NCI-H510A (cell line): ENCODE measurements at regions not wholly inside any gene's neighbourhood (a gene's known extent, or its start where the extent isn't known, plus 50 kb on each side); places are given as distances from the start of the nearest gene placed in this dataset.
A peak's percentile ranks its signal among the peaks of the same experiment; 100 is the strongest.

Experiments
- DNase-seq: peaks from one replicate; lab custom pipeline; 2025; lab: John Stamatoyannopoulos, UW

DNA sequence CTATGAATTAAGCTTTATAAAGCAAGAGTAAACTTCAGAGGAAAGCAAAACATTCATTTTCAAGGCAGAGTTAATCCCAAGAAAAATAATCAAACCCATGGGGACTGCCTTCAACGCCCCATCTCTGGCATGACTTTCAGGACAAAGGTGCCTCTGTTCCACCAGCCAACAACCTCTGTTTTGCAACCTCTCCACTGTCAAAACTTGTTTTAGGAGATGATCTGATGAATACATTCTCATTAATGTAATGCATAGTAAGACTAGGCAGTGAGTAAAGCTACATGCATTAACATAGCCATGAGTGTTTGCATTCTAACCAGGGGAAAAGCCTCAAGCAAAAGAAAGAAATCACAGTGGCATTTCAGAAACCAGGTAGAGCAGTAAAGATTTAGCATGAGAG is 357.0 kb downstream of the FBXO15 start:
- DNase-seq = no peak

DNA sequence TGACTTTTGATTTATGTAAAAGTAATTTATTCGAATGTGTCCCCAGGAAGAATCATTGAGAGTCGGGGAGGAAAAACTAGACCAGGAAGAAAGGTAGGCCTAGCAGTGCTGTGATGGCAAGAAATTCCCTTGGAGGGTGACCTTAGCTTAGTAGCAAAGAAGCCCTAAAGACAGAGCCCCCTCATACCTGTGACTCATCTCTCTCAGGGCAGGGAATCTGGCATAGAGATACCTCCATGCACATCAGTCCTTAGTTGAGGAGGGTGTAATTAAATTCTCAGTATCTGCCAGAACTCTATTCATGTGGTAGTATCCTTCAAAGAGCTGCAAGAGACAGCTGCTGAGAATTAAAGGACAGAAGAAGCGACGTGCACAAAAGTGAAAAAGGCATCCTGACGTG is 360.3 kb downstream of the FBXO15 start:
- DNase-seq = no peak

DNA sequence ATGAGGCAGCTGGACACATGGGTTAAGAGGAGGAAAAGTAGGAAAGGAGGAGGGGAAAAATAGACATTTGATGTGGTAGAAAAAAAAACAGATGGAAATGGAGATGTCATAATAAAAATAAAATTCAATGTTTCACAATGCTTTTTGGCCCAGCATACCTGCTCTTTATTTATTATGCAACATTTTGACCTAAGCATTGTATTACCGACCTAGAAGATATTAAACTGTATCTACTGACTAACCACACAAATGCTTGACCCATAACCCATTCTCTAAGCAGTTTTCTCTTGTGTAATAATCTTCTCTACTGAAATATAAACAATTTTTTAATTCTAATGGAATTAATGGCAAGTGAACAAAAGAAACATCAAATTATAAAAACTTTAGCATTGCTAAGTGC is 362.3 kb downstream of the FBXO15 start:
- DNase-seq = no peak

DNA sequence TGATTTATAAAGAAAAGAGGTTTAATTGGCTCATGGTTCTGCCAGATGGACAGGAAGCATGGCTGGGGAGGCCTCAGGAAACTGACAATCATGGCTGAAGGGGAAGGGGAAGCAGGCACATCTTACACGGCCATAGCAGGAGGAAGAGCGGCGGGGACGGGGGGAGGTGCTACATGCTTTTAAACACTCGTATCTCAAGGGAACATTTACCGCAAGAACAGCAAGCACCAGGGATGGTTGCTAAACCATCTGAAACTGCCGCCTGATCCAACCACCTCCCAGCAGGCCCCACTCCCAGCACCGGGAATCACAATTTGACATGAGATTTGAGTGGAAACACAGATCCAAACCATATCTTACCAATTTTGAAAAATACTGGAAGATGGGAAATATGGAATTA is 362.8 kb downstream of the FBXO15 start:
- DNase-seq = no peak

DNA sequence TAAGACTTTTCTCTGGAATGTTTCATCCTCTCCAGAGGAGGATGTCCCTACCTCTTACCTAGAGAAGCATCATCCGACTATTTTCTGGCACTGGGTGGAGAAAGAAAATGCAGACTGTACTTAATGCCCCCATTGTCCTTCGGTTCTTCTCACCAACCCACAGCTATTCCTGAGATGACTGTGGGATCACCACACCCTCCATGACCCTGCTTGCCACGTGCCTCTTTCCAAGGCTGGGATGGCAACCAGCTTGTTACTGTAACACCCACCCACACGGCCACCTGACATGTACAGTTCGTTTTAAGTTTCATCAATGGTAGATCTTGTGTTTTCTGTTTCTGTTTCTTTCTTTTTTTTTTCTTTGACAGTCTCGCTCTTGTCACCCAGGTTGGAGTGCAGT is 365.2 kb downstream of the FBXO15 start:
- DNase-seq = no peak

DNA sequence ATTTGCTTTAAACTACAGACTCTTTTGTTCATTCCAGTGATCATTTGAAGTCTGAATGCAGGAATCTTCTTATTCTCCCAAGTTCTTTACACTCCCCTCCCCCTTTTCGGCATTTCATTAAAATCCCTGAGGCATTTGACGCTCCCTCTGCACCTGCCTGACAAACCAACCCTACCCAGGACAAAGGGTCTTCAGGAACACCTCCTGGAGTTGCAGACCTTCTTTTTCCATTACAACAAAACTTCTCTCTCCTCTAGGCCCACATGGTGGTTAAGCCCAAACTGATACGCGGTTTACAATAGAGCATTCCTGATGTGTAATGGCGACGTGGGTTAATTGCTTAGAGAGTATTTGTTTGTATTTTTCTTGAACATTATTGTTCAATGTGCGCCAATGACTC is 367.4 kb downstream of the FBXO15 start:
- no peak for DNase-seq

DNA sequence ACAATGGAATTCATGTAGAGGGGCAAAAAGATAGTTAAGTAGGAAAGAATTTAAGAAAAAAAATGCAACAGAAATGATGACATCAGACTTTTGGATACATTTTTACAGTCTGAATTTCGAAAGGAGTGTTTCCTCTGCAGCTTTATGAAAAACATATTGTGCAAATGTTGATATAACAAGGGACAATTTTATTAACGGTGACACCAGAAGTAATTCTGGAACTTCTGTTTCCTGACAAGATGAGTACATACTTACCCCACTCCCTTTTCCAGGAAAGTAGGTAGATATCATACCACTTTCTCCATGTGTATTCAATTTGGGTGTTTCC is 369.6 kb downstream of the FBXO15 start:
- DNase-seq = no peak

DNA sequence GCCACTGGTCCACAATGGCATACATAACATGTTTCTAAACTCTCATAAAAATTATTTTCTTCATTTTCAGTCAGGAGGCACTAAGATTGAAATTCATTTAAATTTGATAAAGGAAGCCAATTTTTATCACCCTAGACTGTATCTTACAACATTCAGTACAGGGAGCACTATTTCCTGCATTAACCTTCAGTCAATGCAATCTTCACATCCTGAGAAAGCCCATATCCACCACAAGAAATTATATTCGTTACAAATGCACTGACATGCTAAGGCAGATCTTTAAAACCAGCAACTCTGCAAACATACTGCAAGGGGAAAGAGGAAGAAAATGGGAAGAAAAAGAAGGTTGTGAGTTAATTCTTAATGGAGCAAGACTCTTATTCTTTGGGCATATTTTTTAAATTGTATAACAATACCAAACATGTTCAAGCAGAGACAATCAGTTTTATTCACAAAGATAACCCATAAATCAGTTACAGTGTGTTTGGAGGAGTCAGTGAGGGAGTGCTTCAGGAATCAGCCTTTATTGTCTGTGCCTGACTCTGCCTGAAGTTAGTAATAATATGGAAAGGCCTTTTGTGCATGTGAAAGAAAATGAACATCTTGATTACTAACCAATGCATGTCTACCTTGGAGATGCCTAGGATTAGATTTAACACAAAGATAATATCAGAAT is 370.1 kb downstream of the FBXO15 start:
- DNase-seq = no peak

DNA sequence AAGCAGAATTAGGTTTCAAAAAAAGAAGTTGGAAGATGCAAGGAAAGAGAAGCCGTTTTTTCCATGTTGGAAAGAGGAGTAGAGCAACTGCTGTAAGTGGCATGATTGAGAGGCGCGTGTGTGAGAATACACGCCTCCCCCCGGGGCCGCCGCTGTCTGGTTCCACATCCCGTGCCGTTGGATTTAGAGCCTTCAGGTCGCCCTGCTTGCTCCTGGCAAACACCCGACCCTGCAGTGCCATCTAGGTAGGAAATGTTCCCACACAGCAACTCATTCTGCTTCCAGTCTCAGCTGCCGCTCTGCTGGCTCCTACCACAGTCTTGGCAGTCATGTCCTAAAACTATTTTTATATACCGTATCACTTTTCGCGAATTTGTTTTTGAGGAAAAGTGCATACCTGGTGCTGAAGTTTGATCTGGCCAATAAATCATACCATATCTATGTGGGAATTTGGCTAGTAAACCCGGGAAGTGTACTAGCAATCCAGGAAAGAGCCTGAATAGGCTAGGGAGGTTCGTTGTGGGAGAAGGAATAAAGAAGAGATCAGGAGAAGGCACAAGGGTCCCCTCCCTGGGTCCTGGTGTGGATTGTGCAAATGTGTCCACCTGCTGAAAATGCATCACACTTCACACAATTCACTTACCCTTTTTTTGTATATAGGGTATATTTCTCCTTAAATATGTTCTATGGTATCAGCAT is 372.7 kb downstream of the FBXO15 start:
- peak; percentile 85 for DNase-seq

DNA sequence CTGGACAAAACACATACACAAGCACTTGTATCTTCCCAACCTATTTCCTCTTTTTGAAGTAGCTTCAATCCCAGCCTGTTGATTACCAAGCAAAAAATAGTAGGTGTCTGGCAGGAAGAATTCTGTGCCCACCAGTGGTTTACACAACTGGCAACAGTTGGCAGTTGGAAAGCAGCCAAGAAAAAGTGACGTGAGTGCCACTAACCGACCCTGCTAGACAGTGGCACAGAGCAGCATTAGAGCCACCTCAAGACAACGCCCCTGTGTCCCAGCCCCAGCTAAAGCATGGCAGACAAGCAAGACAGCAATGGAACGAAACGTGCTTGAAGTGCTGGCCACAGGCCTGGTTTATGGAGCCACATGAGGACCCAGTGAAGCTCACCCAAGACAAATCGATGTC is 379.6 kb downstream of the FBXO15 start:
- DNase-seq = no peak

DNA sequence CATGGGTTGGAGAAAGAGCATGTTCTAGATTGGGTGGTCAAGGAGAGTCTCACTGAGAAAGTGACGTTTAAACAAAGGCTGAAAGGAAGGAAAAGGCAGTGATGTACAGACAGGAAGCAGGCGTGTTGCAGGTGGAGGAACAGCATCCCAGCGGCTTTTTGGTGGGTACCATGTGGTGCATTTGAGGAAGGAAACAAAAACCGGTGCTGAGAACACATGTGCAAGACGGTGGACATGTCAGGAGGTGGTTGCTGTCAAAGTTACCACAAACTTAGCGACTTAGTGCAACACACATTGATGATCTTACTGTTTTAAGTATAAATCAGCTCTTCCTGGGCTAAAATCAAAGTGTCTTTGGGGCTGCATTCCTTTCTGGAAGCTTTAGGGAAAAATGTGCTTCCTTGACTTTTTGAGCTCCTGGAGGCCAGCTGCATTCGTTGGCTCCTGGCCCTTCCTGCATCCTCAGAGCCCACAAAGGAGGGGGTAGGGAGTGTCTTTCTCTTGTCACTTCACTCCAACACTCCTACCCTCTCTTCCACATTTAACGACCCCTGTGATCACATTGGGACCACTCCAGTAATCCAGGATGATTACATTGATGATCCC is 380.6 kb downstream of the FBXO15 start:
- DNase-seq = no peak

DNA sequence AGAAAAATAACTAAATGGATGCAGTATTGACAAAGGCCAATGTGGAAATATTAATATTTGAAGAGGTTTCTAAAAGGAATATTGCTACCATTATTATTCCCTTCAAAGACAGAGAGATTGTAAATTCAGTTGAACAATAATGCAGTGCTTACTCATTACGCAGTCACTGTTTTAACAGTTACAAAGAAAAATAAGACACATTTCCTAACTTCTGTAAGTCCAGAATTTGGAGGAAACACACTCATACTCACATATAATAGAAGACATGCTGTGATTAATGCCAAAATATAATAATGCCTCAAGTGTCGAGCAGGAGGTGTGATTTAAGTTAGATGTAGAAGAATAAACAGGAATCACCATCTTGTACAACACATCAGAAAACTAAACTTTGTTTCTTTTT is 389.2 kb downstream of the FBXO15 start:
- DNase-seq = no peak

DNA sequence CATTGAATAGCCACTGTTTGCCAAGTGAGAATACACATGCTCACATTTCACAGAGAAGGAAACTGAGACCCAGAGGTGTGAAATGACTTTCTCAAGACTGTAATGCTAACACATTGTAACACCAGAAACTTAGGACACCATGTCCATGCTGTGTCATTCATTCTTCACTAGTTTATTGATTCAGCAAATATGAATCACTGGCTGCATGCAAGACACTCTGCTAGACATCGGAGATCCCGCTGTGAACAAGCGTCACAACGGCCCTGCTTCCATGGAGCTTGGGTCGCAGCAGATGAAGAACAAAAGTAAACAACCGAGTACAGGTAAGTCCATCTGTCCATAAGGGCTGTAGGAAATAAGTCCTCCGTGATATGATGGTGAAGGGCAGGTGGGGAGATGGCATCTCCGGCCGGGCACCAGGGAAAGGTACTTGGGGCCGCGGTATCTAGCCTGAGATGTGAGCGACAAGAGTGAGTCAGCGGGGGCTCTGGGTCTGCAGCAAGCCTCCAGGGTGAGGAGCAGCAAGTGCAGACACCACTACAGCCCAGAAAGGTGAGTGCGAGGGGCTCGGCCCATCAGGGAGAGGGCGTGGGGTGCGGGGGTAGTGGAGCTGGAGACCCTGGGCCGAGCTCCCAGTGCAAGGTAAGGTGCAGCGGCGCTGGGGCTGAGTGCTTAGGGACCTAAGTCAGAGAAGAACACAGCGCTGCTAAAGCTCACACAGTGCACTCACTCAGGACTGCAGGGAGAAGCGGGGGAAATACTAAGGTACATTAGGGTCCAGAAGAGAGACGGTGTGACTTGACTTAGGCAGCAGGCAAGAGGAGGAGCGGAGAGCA is 391.2 kb downstream of the FBXO15 start:
- DNase-seq = peak; percentile 90

DNA sequence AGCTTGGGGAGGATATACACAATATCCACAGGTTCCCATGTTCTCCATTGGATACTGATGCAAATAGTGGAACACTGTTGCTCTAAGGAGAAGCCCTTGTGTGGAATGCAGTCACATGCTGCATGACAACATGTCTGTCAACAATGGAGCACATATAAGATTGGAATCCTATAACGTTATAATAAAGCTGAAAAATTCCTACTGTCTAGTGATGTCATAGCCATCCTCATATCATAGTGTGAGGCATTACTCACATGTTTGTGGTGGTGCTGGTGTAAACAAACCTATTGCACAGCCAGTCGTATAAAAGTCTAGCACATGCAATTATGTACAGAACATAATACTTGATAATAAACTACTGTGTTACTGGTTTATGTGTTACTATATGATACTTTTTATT is 394.7 kb downstream of the FBXO15 start:
- no peak for DNase-seq

DNA sequence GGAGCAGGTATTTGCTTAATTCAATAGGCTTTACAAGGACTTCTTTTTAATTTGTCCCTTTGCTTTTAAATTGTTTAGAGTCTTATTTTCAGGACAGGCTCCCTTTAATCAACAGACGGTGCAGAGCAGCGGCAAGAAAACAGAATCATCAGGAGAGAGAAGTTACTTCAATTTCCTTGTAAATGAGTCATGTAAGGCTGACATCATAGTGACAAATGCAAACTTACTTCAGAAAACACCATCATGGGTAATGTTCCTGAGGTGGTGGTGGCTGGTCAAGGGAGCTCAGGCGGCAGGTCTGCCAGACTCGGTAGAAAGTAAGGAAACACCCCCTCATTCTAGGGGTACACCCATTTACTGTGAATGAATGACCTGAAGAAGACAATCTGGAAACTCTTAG is 395.1 kb downstream of the FBXO15 start:
- DNase-seq = no peak

DNA sequence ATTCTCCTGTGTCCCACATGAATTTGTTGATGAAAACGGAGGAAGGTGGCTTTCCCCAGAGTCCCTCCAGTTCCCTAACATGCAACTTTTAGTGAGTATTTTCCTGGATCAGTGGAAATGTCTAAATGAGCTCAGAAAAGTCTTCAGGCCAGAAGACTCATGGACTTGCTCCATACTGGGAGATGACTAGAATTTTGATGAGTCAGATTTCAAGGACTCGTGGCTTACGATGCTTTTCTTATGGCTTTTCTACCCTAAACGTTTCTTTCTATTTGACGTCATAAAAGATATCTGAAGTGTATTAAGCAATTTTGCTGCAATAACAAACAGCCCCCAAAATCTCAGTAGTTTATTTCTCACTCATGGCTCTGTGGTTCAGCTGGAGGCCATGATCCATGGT is 397.6 kb downstream of the FBXO15 start:
- DNase-seq = no peak

DNA sequence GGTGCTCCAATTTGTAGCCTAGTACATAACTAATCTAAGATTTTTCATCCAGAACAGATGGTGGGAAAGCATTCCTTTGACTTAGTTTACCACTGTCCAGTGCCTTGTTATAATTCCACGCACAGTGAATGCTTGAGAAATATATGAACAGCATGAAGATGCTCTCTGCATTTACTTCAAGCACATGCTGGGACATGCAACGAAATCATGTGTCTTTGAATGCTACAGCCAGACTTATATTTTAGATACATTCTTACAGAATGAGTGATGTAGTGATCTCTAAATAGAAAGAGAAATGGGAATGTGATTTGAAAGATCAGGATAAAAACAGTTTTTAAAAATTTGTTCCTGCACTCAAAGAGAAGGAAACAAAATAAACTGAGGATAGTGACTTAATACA is 398.3 kb downstream of the FBXO15 start:
- DNase-seq = no peak

DNA sequence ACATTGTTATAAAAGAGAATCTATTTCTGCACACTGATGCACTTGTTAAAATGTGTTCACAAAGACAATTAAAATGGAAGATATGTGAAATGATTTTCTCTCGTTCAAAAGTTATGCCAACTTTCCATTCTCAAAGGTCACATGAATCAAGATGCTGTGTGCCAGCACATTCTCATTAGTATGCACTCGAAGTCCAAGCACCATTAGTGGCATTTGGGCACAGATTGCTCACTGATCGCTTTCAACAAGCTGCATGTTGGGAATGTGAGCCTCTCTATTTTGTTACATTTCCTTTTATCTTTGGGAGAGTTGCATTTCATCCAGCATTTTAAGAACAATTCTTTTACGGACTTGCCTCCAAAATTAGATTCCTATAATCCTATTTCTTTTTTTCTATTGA is 398.9 kb downstream of the FBXO15 start:
- DNase-seq = no peak

DNA sequence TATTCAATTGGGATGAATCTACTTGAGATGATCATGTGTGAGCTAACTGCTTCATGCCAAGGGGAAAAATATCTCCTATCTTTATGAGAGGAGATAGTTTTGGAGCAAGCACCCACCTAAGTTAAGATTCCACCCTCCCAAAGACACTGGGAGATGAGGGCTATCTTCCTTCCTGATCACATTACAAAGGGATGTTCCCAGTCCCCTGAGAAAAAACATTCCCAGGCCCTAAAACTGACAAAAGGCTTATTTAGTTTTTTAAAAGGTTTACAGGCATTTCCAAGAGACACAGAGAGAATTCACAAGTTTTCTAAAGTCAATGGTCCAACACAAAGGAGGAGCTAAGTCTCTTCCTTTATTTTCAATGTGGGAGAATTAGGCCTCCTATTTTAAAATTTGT is 401.5 kb downstream of the FBXO15 start:
- no peak for DNase-seq

DNA sequence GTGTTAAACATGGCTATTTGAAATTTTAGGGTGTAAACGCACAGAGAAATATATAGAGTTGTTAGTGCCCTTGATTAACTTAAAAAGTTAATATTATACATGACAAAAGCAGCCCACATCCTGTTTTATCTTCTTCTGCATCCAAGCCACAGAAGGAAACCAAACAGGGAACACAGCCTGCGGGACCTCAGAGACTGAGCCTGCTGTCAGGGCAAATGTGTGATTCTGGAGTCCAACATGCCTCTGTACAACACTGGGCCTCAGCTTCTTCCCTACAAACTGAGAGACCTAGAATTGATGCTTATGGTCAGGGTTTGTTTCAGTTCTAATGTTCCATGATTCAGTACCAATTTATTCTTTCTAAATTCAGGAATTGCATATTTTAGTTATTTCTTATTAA is 404.7 kb downstream of the FBXO15 start:
- DNase-seq = no peak

DNA sequence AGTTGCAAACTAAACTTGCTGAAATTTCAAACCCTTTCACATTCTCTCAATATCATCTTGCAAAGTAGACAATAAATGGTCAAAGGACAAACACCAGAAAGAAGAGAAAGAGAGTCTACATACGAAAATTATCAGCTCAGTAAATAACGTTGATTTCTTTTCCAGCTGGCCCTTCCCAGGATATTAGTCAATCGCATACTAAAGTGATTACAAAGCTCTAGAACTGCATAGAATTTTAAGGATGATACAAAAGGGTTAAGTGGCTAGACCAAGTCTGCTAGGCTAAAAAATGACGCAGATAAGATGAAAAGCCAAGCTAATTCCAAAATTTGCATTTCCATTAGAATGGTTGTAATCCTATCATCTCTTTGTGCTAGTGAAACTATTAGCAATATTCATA is 405.7 kb downstream of the FBXO15 start:
- DNase-seq = no peak

DNA sequence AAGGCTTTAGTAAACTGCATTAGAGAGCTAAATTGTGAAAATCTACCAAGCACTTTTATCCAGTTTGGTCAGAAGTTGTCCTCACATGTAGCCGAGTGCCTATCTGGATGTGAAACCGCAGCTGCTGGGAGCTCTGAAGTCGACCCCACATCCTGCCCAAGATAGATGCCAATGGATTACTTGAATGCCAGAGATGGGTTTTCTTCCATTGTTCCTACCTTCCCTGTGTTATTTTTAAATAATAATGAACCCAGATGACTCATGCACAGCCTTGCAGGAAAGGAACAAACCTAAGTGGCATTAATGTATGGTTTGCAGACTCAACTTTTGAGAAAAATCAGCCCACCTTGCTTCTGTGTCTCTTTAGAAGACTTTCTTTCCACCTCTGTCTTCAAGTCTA is 408.5 kb downstream of the FBXO15 start:
- DNase-seq = no peak

DNA sequence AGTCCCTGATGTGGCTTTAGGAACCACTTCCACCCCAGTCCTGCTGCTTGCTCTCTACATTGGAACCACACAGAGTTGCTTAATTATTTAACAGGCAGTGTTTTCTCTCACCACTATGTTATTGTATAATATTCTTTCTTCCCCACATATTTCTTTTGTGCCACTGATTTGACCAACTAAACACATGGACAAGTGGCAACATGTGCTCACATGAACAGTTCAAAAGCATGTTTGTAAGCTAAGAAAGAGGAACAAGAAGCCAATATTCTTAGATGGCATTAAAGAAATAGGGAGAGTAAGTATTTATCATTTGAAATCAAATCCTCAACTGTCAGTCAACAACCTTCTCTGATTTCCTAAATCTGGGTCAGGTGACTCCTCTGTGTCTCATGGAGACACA is 409.6 kb downstream of the FBXO15 start:
- DNase-seq = no peak
